AG10803 (cell line): ENCODE measurements at regions not wholly inside any gene's neighbourhood (a gene's known extent, or its start where the extent isn't known, plus 50 kb on each side); places are given as distances from the start of the nearest gene placed in this dataset.

Experiments used
- DNase-seq: peaks from one replicate; pipeline ENCODE4 v3.0.0; 2010; ENCODE audit warnings: low read depth
- H3K4me3 ChIP-seq: 2 replicates; pipeline ENCODE4 v1.5.1; 2011; ENCODE audit warnings: mild to moderate bottlenecking, low read length, control low read depth
- CTCF ChIP-seq: conservative IDR thresholded peaks from 2 replicates; pipeline ENCODE4 v1.5.1; 2011; ENCODE audit warnings: mild to moderate bottlenecking, low read length, control low read depth, inconsistent platforms

GRCh38 chr9:111118256-111118948 is 80.1 kb upstream of the LPAR1 start:
- no peak for TF ChIP-seq CTCF

GRCh38 chr9:111114486-111114885 is 76.2 kb upstream of the LPAR1 start:
- no peak overlapping the region for H3K4me3 ChIP-seq
- peak; percentile 27 for DNase-seq
- no peak for TF ChIP-seq CTCF

More at GRCh38 chr9:111118256-111118948, 80.1 kb upstream of the LPAR1 start:
- peak; percentile 75 for DNase-seq
- H3K4me3 ChIP-seq, result no peak overlapping the region

- no peak for DNase-seq
- no peak overlapping the region for H3K4me3 ChIP-seq
- no peak for TF ChIP-seq CTCF
Measured at GRCh38 chr9:111113712-111114111, 75.4 kb upstream of the LPAR1 start.

- DNase-seq, result no peak
- H3K4me3 ChIP-seq, result no peak overlapping the region
- no peak for TF ChIP-seq CTCF
Measured at GRCh38 chr9:111110805-111111204, 72.5 kb upstream of the LPAR1 start.

- peak; percentile 99 for DNase-seq
- TF ChIP-seq CTCF, result no peak
Measured at GRCh38 chr9:111108946-111109345, 70.7 kb upstream of the LPAR1 start.

GRCh38 chr9:111107141-111107540 is 68.9 kb upstream of the LPAR1 start:
- no peak overlapping the region for H3K4me3 ChIP-seq
- TF ChIP-seq CTCF, result no peak
- no peak for DNase-seq

More at GRCh38 chr9:111108946-111109345, 70.7 kb upstream of the LPAR1 start:
- H3K4me3 ChIP-seq, result no peak overlapping the region

GRCh38 chr9:111106202-111106601 is 67.9 kb upstream of the LPAR1 start:
- DNase-seq, result no peak
- H3K4me3 ChIP-seq, result no peak overlapping the region
- TF ChIP-seq CTCF, result no peak
